Loucy (cell line): ENCODE measurements at regions not wholly inside any gene's neighbourhood (a gene's known extent, or its start where the extent isn't known, plus 50 kb on each side); places are given as distances from the start of the nearest gene placed in this dataset.

Experiments
- H2AFZ ChIP-seq: fragments of 200-600 bp; sonication (generic); 2 replicates; pipeline ENCODE4 v1.6.0; 2016; ENCODE audit warnings: antibody characterized with exemption, mild to moderate bottlenecking, low read length, moderate library complexity
- H3F3A ChIP-seq: fragments of 200-600 bp; 2 replicates; pipeline ENCODE4 v1.6.0; 2016; ENCODE audit warnings: antibody characterized with exemption, low read depth, mild to moderate bottlenecking
- H3K27me3 ChIP-seq: fragments of 200-600 bp; sonication (generic); 2 replicates; pipeline ENCODE4 v1.6.1; 2014; ENCODE audit warnings: low read length, mild to moderate bottlenecking; ENCODE audit not compliant: insufficient read depth, poor library complexity, severe bottlenecking
- H3K36me3 ChIP-seq: fragments of 200-600 bp; sonication (generic); 2 replicates; pipeline ENCODE4 v1.6.1; 2016; ENCODE audit warnings: low read length; ENCODE audit not compliant: insufficient read depth
- H3K4me1 ChIP-seq: fragments of 200-600 bp; sonication (generic); 2 replicates; pipeline ENCODE4 v1.5.1; 2014; ENCODE audit warnings: low read length, mild to moderate bottlenecking; ENCODE audit not compliant: insufficient read depth, poor library complexity, severe bottlenecking
- H3K4me2 ChIP-seq: fragments of 200-600 bp; sonication (generic); 2 replicates; pipeline ENCODE4 v1.6.0; 2014; ENCODE audit warnings: antibody characterized with exemption, low read length, low read depth, mild to moderate bottlenecking; ENCODE audit not compliant: poor library complexity, severe bottlenecking
- H3K4me3 ChIP-seq: fragments of 200-600 bp; sonication (generic); 2 replicates; pipeline ENCODE4 v1.5.1; 2014; ENCODE audit warnings: low read length, mild to moderate bottlenecking, mixed read lengths; ENCODE audit not compliant: poor library complexity, severe bottlenecking
- H3K79me2 ChIP-seq: fragments of 200-600 bp; sonication (generic); 2 replicates; pipeline ENCODE4 v1.6.1; 2014; ENCODE audit warnings: low read length; ENCODE audit not compliant: insufficient read depth
- H3K9ac ChIP-seq: fragments of 200-600 bp; sonication (generic); 2 replicates; pipeline ENCODE4 v1.6.0; 2014; ENCODE audit warnings: mild to moderate bottlenecking, low read depth, low read length, moderate library complexity; ENCODE audit not compliant: poor library complexity, severe bottlenecking
- H3K9me2 ChIP-seq: fragments of 200-600 bp; sonication (generic); replicated peaks from 2 replicates; pipeline ENCODE4 v1.6.1; 2016; ENCODE audit warnings: low read depth, low read length, mixed read lengths
- H3K9me3 ChIP-seq: fragments of 200-600 bp; sonication (generic); 2 replicates; pipeline ENCODE4 v1.6.1; 2014; ENCODE audit warnings: mild to moderate bottlenecking, antibody characterized with exemption, low read length, low read depth; ENCODE audit not compliant: insufficient read depth
- H4K20me1 ChIP-seq: fragments of 200-600 bp; sonication (generic); 2 replicates; pipeline ENCODE4 v1.6.0; 2014; ENCODE audit warnings: antibody characterized with exemption, low read length, mild to moderate bottlenecking; ENCODE audit not compliant: insufficient read depth, poor library complexity, severe bottlenecking
- CTCF ChIP-seq: fragments of 200-600 bp; sonication (generic); conservative IDR thresholded peaks from 2 replicates; pipeline ENCODE4 v1.5.1; 2014; ENCODE audit warnings: mild to moderate bottlenecking, antibody characterized with exemption, low read length
- EZH2phosphoT487 ChIP-seq: fragments of 200-600 bp; IDR thresholded peaks from 2 replicates; pipeline ENCODE4 v1.6.1; 2018; ENCODE audit warnings: antibody characterized with exemption, mild to moderate bottlenecking, moderate library complexity, borderline replicate concordance

- H3K9me2 ChIP-seq = no peaks in the 10 kb centered on the region
- H3K79me2 ChIP-seq = no peaks in the 10 kb centered on the region
- H3K9ac ChIP-seq = no peak overlapping the region
- H3K4me2 ChIP-seq = no peak overlapping the region
- H3F3A ChIP-seq = no peaks in the 10 kb centered on the region
- no peaks in the 10 kb centered on the region for H3K4me1 ChIP-seq
- H3K9me3 ChIP-seq = no peaks in the 10 kb centered on the region
- TF ChIP-seq EZH2phosphoT487 = no peak
- no peak for TF ChIP-seq CTCF
- H2AFZ ChIP-seq = no peak overlapping the region
- no peaks in the 10 kb centered on the region for H3K36me3 ChIP-seq
- no peaks in the 10 kb centered on the region for H3K27me3 ChIP-seq
- H3K4me3 ChIP-seq = no peak overlapping the region
- H4K20me1 ChIP-seq = no peaks in the 10 kb centered on the region
Observed at GRCh38 chr3:117026401-117026800, 316.8 kb downstream of the TUSC7 start.

GRCh38 chr3:117035745-117036144, 326.2 kb downstream of the TUSC7 start:
- Histone ChIP-seq H3F3A (no peaks in the 10 kb centered on the region), H3K4me2 (no peak overlapping the region), H3K9ac (no peak overlapping the region), H3K4me3 (no peak overlapping the region), H3K9me3 (no peaks in the 10 kb centered on the region), H3K27me3 (no peaks in the 10 kb centered on the region), H3K36me3 (no peaks in the 10 kb centered on the region), H3K79me2 (no peaks in the 10 kb centered on the region), H2AFZ (no peak overlapping the region), H3K9me2 (no peaks in the 10 kb centered on the region), H3K4me1 (no peaks in the 10 kb centered on the region), H4K20me1 (no peaks in the 10 kb centered on the region)
- TF ChIP-seq CTCF = no peak
- TF ChIP-seq EZH2phosphoT487 = no peak

- Histone ChIP-seq H3K27me3 (no peaks in the 10 kb centered on the region), H4K20me1 (no peaks in the 10 kb centered on the region), H3K36me3 (no peaks in the 10 kb centered on the region), H3K4me3 (no peak overlapping the region), H3K4me1 (no peaks in the 10 kb centered on the region), H3K9me3 (no peaks in the 10 kb centered on the region), H2AFZ (no peak overlapping the region), H3F3A (no peaks in the 10 kb centered on the region), H3K9me2 (no peaks in the 10 kb centered on the region), H3K9ac (no peak overlapping the region), H3K79me2 (no peaks in the 10 kb centered on the region), H3K4me2 (no peak overlapping the region)
- TF ChIP-seq EZH2phosphoT487 (no peak), CTCF (no peak)
Observed at GRCh38 chr3:117036259-117036799, 326.8 kb downstream of the TUSC7 start.
